ENCODE measurements at regions not wholly inside any gene's neighbourhood (a gene's known extent, or its start where the extent isn't known, plus 50 kb on each side); places are given as distances from the start of the nearest gene placed in this dataset.

- TF ChIP-seq CTCF (IDR thresholded peaks at IDR 0.05 in 8 of 11, conservative IDR thresholded peaks at IDR 0.05 in 3 of 11) (no peak), POLR2A (IDR thresholded peaks at IDR 0.05) (no peak), POLR2AphosphoS5 (IDR thresholded peaks at IDR 0.05) (no peak)
Measured at GRCh38 chrX:55143621-55144020, 54.8 kb downstream of the PAGE2 start.

All from spleen (tissue), 7 donors.